Lower lobe of right lung (tissue), 2 donors: ENCODE measurements at regions not wholly inside any gene's neighbourhood (a gene's known extent, or its start where the extent isn't known, plus 50 kb on each side); places are given as distances from the start of the nearest gene placed in this dataset.

Experiments
- ATAC-seq, 2 donors: fragments of 200-7000 bp; cut with Tn5 transposase; one replicate each; pipeline ENCODE4 v1.9.1; 2020 to 2022; ENCODE audit warnings: mild to moderate bottlenecking in 2 of 2, moderate library complexity in 2 of 2
- DNase-seq: peaks from one replicate; pipeline ENCODE4 v3.0.0-alpha.2; 2020
- H3K27ac ChIP-seq: fragments of 200-600 bp; one replicate; pipeline ENCODE4 v1.8.0; 2022
- H3K27me3 ChIP-seq: fragments of 200-600 bp; one replicate; pipeline ENCODE4 v1.8.0; 2022; ENCODE audit warnings: low read depth
- H3K36me3 ChIP-seq: fragments of 200-600 bp; one replicate; pipeline ENCODE4 v1.8.0; 2022; ENCODE audit warnings: mild to moderate bottlenecking
- H3K4me1 ChIP-seq: fragments of 200-600 bp; one replicate; pipeline ENCODE4 v1.8.0; 2022
- H3K4me3 ChIP-seq: fragments of 200-600 bp; one replicate; pipeline ENCODE4 v1.8.0; 2022; ENCODE audit warnings: mild to moderate bottlenecking
- H3K9me3 ChIP-seq: fragments of 200-600 bp; one replicate; pipeline ENCODE4 v1.8.0; 2022
- intact Hi-C: fragments of 100-400 bp; cut with DNase I; formaldehyde crosslinking; loops from one replicate; pipeline ENCODE4 v1.11.0; 2022
- TF ChIP-seq, protein P1 (sequence below): fragments of 200-600 bp; IDR thresholded peaks from one replicate; pipeline ENCODE4 v1.8.0; 2022; ENCODE audit warnings: antibody characterized with exemption, mild to moderate bottlenecking
- donor health status: DM: no; HTN: yes; CAD: no; lungs with severe emphysema.

DNA sequence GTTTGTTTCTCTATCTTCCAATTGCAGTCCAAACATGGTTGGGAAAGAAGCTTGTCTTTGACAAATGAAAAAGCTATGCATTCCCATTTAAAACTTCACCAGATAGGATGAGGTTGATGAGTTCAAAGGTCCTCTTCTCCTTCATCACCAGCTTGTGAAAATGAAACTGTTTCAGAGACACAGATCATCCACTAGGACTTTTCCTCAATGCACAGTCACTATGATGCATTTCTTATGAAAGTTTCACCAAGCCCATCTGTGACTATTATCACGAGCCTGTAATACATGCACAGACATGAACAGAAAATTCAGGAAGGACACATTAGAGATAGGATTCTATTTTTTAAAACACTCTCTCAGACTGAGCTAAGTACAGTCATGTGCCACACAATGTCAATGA is 644.4 kb downstream of the PLCL1 start:
- TF ChIP-seq, protein P1, sequence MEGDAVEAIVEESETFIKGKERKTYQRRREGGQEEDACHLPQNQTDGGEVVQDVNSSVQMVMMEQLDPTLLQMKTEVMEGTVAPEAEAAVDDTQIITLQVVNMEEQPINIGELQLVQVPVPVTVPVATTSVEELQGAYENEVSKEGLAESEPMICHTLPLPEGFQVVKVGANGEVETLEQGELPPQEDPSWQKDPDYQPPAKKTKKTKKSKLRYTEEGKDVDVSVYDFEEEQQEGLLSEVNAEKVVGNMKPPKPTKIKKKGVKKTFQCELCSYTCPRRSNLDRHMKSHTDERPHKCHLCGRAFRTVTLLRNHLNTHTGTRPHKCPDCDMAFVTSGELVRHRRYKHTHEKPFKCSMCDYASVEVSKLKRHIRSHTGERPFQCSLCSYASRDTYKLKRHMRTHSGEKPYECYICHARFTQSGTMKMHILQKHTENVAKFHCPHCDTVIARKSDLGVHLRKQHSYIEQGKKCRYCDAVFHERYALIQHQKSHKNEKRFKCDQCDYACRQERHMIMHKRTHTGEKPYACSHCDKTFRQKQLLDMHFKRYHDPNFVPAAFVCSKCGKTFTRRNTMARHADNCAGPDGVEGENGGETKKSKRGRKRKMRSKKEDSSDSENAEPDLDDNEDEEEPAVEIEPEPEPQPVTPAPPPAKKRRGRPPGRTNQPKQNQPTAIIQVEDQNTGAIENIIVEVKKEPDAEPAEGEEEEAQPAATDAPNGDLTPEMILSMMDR, result no peak
- DNase-seq, result no peak
- no peaks in the 10 kb centered on the region for H3K27me3 ChIP-seq
- H3K27ac ChIP-seq, result no peak overlapping the region
- no peaks in the 10 kb centered on the region for H3K36me3 ChIP-seq
- no peaks in the 10 kb centered on the region for H3K4me1 ChIP-seq
- no peaks in the 10 kb centered on the region for H3K9me3 ChIP-seq
- intact Hi-C loops, result no loop called here
- ATAC-seq, result no peak
- H3K4me3 ChIP-seq, result no peak overlapping the region

DNA sequence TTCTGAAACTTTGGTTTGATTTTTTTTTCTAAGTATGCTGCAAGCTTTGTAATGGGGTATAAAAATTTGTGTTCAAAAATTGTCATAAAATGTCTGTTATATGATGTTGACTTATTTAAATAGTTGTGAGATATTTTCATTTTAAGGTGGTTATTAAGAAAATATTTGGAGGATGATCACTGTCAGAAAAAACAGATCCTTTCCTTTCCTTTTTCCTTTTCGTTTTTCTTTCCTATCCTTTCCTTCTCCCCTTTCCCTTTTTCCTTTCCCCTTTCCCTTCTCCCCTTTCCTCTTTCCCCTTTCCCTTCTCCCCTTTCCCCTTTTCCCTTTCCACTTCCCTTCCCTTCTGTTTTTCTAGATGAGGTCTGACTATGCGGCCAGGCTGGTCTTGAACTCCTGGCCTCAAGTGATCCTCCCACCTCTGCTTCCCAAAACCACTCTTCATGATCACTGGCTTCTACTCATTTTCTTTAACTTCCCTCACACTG is 640.5 kb downstream of the PLCL1 start:
- no peak for ATAC-seq

DNA sequence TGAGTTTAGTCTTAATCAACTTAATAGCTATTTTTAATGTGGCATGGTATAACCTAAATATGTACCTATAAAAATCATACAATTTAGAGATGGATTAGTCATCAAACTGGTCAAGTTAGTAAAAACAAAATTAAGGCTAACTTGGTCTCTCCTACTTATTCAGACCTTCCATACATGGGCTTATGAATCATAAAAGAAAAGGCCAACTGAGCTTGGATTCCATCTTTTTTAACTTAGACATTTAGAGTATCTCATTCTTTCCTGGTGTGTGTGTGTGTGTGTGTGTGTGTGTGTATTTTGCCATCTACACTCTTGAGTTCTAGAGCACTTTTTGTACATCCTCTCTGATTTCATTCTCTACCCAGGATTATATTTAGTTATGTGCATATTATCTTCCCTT is 637.5 kb downstream of the PLCL1 start:
- no peaks in the 10 kb centered on the region for H3K36me3 ChIP-seq
- H3K27me3 ChIP-seq, result no peaks in the 10 kb centered on the region
- ATAC-seq (no peak), DNase-seq (no peak)
- no peak overlapping the region for H3K4me3 ChIP-seq
- TF ChIP-seq, protein P1, result no peak
- intact Hi-C loops, result no loop called here
- no peak overlapping the region for H3K27ac ChIP-seq
- no peaks in the 10 kb centered on the region for H3K4me1 ChIP-seq
- H3K9me3 ChIP-seq, result no peaks in the 10 kb centered on the region

More for the DNA sequence above, 640.5 kb downstream of the PLCL1 start:
- no peak for DNase-seq
- TF ChIP-seq, protein P1, result no peak
- Histone ChIP-seq H3K9me3 (no peaks in the 10 kb centered on the region), H3K27me3 (no peaks in the 10 kb centered on the region), H3K27ac (no peak overlapping the region), H3K4me1 (no peaks in the 10 kb centered on the region), H3K36me3 (no peaks in the 10 kb centered on the region), H3K4me3 (no peak overlapping the region)
- intact Hi-C loops, result no loop called here

DNA sequence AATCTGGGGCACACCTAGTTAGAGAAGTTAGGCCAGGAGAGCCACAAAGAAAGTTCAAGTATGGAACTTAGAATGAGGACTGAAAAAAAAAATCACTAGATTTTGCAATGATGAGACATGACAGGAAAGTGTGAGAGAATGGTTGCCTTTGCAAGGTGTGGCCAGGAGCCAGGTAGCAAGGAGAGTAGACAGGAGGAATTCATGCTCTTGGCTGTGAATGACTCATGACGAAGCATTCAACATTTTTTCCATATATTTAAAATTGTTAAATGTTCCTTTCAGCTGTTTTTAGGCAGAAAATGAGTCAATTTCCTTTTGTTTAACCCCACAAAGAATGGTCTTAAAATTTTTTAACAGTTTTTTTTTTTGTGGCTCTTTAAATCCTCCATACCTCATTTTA is 636.9 kb downstream of the PLCL1 start:
- intact Hi-C loops, result no loop called here
- TF ChIP-seq, protein P1, result no peak
- DNase-seq, result no peak
- no peak for ATAC-seq
- Histone ChIP-seq H3K27ac (no peak overlapping the region), H3K9me3 (no peaks in the 10 kb centered on the region), H3K4me1 (no peaks in the 10 kb centered on the region), H3K27me3 (no peaks in the 10 kb centered on the region), H3K36me3 (no peaks in the 10 kb centered on the region), H3K4me3 (no peak overlapping the region)

DNA sequence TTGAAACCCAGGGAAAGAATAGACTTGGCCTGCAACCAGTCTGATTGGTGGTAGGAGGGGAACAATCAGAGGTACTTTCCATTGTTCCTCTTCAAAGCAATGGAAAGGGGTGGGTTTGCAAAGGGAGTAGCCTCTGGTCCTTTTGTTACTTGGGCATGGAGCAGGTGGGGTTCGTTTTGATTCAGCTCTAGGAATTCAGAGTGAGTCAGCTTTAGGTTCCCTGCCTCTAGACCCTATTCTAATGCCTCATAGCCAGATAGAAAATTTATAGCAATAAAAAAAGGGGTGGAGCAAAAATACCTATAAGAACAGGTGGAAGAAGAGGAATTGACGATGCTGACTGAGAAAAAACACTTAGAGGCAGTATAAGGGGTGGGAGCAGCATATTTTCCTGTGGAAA is 636.4 kb downstream of the PLCL1 start:
- DNase-seq (no peak), ATAC-seq (no peak)
- TF ChIP-seq, protein P1, result no peak
- H3K27me3 ChIP-seq, result no peaks in the 10 kb centered on the region
- no peaks in the 10 kb centered on the region for H3K9me3 ChIP-seq
- no peak overlapping the region for H3K4me3 ChIP-seq
- intact Hi-C loops, result no loop called here
- no peaks in the 10 kb centered on the region for H3K36me3 ChIP-seq
- no peaks in the 10 kb centered on the region for H3K4me1 ChIP-seq
- H3K27ac ChIP-seq, result no peak overlapping the region

DNA sequence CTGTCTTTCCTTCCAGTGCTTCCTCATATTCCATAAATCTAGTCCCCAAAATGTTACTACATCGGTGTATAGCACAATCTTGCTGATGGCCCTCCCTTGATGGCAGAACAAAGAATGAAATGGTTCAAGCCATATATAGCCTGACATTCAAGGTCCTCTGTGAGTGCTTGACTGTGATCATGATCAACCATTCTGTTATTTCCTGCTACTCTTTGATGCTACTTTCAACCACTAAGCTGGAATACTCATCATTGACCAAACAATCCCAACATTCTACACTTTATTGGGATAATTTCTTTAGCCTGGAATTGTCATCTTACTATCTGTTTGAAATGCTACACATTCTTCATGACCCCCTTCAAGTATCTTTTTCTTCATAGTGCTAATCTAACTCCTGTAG is 633.9 kb downstream of the PLCL1 start:
- no peaks in the 10 kb centered on the region for H3K36me3 ChIP-seq
- no peak overlapping the region for H3K4me3 ChIP-seq
- TF ChIP-seq, protein P1, result no peak
- ATAC-seq (no peak), DNase-seq (no peak)
- H3K27me3 ChIP-seq, result no peaks in the 10 kb centered on the region
- intact Hi-C loops, result no loop called here
- no peaks in the 10 kb centered on the region for H3K4me1 ChIP-seq
- no peak overlapping the region for H3K27ac ChIP-seq
- no peaks in the 10 kb centered on the region for H3K9me3 ChIP-seq
